Fibroblast of lung (primary cell): ENCODE measurements at regions not wholly inside any gene's neighbourhood (a gene's known extent, or its start where the extent isn't known, plus 50 kb on each side); places are given as distances from the start of the nearest gene placed in this dataset.

Experiments
- CTCF ChIP-seq, 2 donors: IDR thresholded peaks in 1 of 2; conservative IDR thresholded peaks in 1 of 2; 1 replicate in 1 of 2; 2 replicates in 1 of 2; pipeline ENCODE4 v1.5.1; 2011 to 2012; ENCODE audit warnings: low read length in 2 of 2, control low read depth in 1 of 2, inconsistent platforms in 1 of 2, low read depth in 1 of 2, mild to moderate bottlenecking in 1 of 2
- EZH2 ChIP-seq: IDR thresholded peaks from 2 replicates; pipeline ENCODE4 v1.5.1; 2012; ENCODE audit warnings: low read length, control low read depth, mild to moderate bottlenecking; ENCODE audit errors: missing control alignments

GRCh38 chr16:62562121-62562520 lies 525.9 kb upstream of the CDH8 start:
- TF ChIP-seq CTCF (conservative IDR thresholded peaks at IDR 0.05 in 1 of 2, IDR thresholded peaks at IDR 0.05 in 1 of 2; ENCODE audit: low read depth in 1 of 2, low read length in 2 of 2) (no peak), EZH2 (no peak)
